HepG2 (cell line): ENCODE measurements at regions not wholly inside any gene's neighbourhood (a gene's known extent, or its start where the extent isn't known, plus 50 kb on each side); places are given as distances from the start of the nearest gene placed in this dataset.

Experiments used
- NFE2L1 ChIP-seq: sonication (generic); formaldehyde crosslinking; IDR thresholded peaks from 2 replicates; pipeline ENCODE4 v1.4.0; 2020; ENCODE audit warnings: missing genetic modification reagents, mild to moderate bottlenecking, borderline replicate concordance
- NR2F1 ChIP-seq, 2 experiments: fragments of 450-650 bp in 1 of 2; formaldehyde crosslinking in 1 of 2; IDR thresholded peaks; 2 replicates each; pipeline versions ENCODE4 v1.5.0 to v1.6.1; 2016 to 2020; ENCODE audit warnings: mild to moderate bottlenecking in 1 of 2, missing compliant biosample characterization in 1 of 2, missing genetic modification reagents in 1 of 2, moderate library complexity in 1 of 2
- ZNF282 ChIP-seq: fragments of 450-650 bp; IDR thresholded peaks from 2 replicates; pipeline ENCODE4 v1.6.1; 2018; ENCODE audit not compliant: partially characterized antibody
- ZNF552 ChIP-seq: sonication (generic); formaldehyde crosslinking; IDR thresholded peaks from 2 replicates; pipeline ENCODE4 v1.9.0; 2022; ENCODE audit warnings: missing genetic modification reagents, mild to moderate bottlenecking, borderline replicate concordance
- ZNF614 ChIP-seq: IDR thresholded peaks from 2 replicates; pipeline ENCODE4 v1.6.1; 2018; ENCODE audit warnings: missing biosample characterization, missing genetic modification reagents, inconsistent platforms, borderline replicate concordance
- TF ChIP-seq, protein P1 (sequence below): sonication (generic); formaldehyde crosslinking; IDR thresholded peaks from 2 replicates; pipeline ENCODE4 v1.5.0; 2020; ENCODE audit warnings: mild to moderate bottlenecking, missing genetic modification reagents
- TF ChIP-seq, protein P2 (sequence below): IDR thresholded peaks from 2 replicates; pipeline ENCODE4 v1.6.1; 2018; ENCODE audit warnings: missing genetic modification reagents, mild to moderate bottlenecking, missing compliant biosample characterization
- TF ChIP-seq, protein P3 (sequence below): sonication (generic); formaldehyde crosslinking; IDR thresholded peaks from 2 replicates; pipeline ENCODE4 v1.4.0; 2020; ENCODE audit warnings: mild to moderate bottlenecking, missing genetic modification reagents
- TF ChIP-seq, protein P4 (sequence below): IDR thresholded peaks from 2 replicates; pipeline ENCODE4 v1.6.1; 2016; ENCODE audit warnings: mild to moderate bottlenecking
- TF ChIP-seq, protein P5 (sequence below): IDR thresholded peaks from 2 replicates; pipeline ENCODE4 v1.6.1; 2016; ENCODE audit warnings: missing compliant biosample characterization, missing genetic modification reagents, borderline replicate concordance
- TF ChIP-seq, protein P6 (sequence below): sonication (generic); formaldehyde crosslinking; IDR thresholded peaks from 2 replicates; pipeline ENCODE4 v1.4.0; 2020; ENCODE audit warnings: missing genetic modification reagents

DNA sequence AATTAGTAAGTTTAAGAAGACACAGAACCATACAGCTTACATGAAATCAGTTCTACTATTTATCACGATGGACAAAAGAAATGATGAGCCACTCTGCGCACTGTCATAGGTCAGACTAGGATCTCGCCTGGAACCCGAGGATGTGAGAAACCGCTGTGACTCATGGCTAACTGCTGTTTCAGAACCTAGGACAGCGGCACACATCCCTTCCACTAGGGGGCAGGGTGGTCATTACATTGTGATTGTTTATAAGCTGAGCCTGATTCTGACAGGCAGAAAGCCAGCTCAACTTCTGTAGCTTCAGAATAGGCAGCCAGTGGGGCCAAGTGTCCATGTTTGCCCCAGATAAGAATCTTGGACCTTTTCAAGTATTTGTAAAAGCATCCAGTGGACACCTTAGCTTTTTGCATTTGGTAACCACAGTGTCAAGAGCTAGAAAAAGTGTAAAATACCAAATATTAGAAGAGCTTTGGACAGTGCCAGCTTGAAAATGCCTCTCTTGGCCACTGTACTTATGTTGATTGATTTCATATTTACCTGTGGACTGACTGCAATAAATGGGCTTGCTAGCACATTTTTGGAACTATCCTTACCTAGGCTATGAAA lies 115.8 kb downstream of the KBTBD8 start (continued):
- TF ChIP-seq, protein P1, sequence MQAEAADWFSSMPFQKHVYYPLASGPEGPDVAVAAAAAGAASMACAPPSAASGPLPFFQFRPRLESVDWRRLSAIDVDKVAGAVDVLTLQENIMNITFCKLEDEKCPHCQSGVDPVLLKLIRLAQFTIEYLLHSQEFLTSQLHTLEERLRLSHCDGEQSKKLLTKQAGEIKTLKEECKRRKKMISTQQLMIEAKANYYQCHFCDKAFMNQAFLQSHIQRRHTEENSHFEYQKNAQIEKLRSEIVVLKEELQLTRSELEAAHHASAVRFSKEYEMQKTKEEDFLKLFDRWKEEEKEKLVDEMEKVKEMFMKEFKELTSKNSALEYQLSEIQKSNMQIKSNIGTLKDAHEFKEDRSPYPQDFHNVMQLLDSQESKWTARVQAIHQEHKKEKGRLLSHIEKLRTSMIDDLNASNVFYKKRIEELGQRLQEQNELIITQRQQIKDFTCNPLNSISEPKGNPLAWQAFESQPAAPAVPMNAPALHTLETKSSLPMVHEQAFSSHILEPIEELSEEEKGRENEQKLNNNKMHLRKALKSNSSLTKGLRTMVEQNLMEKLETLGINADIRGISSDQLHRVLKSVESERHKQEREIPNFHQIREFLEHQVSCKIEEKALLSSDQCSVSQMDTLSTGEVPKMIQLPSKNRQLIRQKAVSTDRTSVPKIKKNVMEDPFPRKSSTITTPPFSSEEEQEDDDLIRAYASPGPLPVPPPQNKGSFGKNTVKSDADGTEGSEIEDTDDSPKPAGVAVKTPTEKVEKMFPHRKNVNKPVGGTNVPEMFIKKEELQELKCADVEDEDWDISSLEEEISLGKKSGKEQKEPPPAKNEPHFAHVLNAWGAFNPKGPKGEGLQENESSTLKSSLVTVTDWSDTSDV (CRISPR knock-in tag): peak; percentile 33; the same call in 1 of the 2 replicates
- TF ChIP-seq ZNF552 (CRISPR knock-in tag) (peak; percentile 79; the same call in 1 of the 2 replicates), ZNF614 (CRISPR knock-in tag) (peak; percentile 82; the same call in 1 of the 2 replicates), NR2F1 (CRISPR knock-in tag; IDR thresholded peaks at IDR 0.05) (0 out of 4 replicates have a peak, but pooled peaks of 1 of the 2 experiments have one; percentile 47), ZNF282 (no peak), NFE2L1 (CRISPR knock-in tag) (no peak)
- TF ChIP-seq, protein P2, sequence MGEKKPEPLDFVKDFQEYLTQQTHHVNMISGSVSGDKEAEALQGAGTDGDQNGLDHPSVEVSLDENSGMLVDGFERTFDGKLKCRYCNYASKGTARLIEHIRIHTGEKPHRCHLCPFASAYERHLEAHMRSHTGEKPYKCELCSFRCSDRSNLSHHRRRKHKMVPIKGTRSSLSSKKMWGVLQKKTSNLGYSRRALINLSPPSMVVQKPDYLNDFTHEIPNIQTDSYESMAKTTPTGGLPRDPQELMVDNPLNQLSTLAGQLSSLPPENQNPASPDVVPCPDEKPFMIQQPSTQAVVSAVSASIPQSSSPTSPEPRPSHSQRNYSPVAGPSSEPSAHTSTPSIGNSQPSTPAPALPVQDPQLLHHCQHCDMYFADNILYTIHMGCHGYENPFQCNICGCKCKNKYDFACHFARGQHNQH (CRISPR knock-in tag): peak; percentile 94
- TF ChIP-seq, protein P3, sequence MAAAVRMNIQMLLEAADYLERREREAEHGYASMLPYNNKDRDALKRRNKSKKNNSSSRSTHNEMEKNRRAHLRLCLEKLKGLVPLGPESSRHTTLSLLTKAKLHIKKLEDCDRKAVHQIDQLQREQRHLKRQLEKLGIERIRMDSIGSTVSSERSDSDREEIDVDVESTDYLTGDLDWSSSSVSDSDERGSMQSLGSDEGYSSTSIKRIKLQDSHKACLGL (CRISPR knock-in tag): peak; percentile 55; the same call in 1 of the 2 replicates
- TF ChIP-seq, protein P4, sequence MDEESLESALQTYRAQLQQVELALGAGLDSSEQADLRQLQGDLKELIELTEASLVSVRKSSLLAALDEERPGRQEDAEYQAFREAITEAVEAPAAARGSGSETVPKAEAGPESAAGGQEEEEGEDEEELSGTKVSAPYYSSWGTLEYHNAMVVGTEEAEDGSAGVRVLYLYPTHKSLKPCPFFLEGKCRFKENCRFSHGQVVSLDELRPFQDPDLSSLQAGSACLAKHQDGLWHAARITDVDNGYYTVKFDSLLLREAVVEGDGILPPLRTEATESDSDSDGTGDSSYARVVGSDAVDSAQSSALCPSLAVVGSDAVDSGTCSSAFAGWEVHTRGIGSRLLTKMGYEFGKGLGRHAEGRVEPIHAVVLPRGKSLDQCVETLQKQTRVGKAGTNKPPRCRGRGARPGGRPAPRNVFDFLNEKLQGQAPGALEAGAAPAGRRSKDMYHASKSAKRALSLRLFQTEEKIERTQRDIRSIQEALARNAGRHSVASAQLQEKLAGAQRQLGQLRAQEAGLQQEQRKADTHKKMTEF (CRISPR knock-in tag): peak; percentile 87
- TF ChIP-seq, protein P5, sequence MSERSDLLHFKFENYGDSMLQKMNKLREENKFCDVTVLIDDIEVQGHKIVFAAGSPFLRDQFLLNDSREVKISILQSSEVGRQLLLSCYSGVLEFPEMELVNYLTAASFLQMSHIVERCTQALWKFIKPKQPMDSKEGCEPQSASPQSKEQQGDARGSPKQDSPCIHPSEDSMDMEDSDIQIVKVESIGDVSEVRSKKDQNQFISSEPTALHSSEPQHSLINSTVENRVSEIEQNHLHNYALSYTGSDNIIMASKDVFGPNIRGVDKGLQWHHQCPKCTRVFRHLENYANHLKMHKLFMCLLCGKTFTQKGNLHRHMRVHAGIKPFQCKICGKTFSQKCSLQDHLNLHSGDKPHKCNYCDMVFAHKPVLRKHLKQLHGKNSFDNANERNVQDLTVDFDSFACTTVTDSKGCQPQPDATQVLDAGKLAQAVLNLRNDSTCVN (CRISPR knock-in tag): peak; percentile 93
- TF ChIP-seq, protein P6, sequence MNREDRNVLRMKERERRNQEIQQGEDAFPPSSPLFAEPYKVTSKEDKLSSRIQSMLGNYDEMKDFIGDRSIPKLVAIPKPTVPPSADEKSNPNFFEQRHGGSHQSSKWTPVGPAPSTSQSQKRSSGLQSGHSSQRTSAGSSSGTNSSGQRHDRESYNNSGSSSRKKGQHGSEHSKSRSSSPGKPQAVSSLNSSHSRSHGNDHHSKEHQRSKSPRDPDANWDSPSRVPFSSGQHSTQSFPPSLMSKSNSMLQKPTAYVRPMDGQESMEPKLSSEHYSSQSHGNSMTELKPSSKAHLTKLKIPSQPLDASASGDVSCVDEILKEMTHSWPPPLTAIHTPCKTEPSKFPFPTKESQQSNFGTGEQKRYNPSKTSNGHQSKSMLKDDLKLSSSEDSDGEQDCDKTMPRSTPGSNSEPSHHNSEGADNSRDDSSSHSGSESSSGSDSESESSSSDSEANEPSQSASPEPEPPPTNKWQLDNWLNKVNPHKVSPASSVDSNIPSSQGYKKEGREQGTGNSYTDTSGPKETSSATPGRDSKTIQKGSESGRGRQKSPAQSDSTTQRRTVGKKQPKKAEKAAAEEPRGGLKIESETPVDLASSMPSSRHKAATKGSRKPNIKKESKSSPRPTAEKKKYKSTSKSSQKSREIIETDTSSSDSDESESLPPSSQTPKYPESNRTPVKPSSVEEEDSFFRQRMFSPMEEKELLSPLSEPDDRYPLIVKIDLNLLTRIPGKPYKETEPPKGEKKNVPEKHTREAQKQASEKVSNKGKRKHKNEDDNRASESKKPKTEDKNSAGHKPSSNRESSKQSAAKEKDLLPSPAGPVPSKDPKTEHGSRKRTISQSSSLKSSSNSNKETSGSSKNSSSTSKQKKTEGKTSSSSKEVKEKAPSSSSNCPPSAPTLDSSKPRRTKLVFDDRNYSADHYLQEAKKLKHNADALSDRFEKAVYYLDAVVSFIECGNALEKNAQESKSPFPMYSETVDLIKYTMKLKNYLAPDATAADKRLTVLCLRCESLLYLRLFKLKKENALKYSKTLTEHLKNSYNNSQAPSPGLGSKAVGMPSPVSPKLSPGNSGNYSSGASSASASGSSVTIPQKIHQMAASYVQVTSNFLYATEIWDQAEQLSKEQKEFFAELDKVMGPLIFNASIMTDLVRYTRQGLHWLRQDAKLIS (CRISPR knock-in tag): no peak
